GM12878 (cell line): ENCODE measurements at regions not wholly inside any gene's neighbourhood (a gene's known extent, or its start where the extent isn't known, plus 50 kb on each side); places are given as distances from the start of the nearest gene placed in this dataset.

Experiments used
- BCL3 ChIP-seq: IDR thresholded peaks from 2 replicates; pipeline ENCODE4 v1.6.1; 2011; ENCODE audit warnings: borderline replicate concordance, low read depth, mild to moderate bottlenecking, moderate library complexity, low read length; ENCODE audit not compliant: insufficient read depth, poor library complexity, severe bottlenecking
- BCLAF1 ChIP-seq: fragments of 450-650 bp; IDR thresholded peaks from 2 replicates; pipeline ENCODE4 v1.6.1; 2017; ENCODE audit warnings: antibody characterized with exemption, mild to moderate bottlenecking, moderate library complexity
- BHLHE40 ChIP-seq, 2 experiments: fragments of 450-650 bp in 1 of 2; IDR thresholded peaks; 2 replicates each; pipeline ENCODE4 v1.6.1; 2011 to 2017; ENCODE audit warnings: low read depth in 2 of 2, borderline replicate concordance in 1 of 2, improper control_type of control experiment in 1 of 2, low read length in 1 of 2, mild to moderate bottlenecking in 1 of 2
- CEBPB ChIP-seq, 2 experiments: fragments of 150-350 bp in 1 of 2; IDR thresholded peaks; 2 replicates each; pipeline ENCODE4 v1.6.1; 2012 to 2014; ENCODE audit warnings: low read depth in 2 of 2, low read length in 2 of 2, borderline replicate concordance in 1 of 2, inconsistent platforms in 1 of 2
- CHD4 ChIP-seq: fragments of 200-600 bp; sonication (generic); IDR thresholded peaks from 2 replicates; pipeline ENCODE4 v1.6.1; 2016; ENCODE audit warnings: mild to moderate bottlenecking
- HSF1 ChIP-seq: fragments of 150-350 bp; IDR thresholded peaks from 2 replicates; pipeline ENCODE4 v1.6.1; 2014; ENCODE audit warnings: mild to moderate bottlenecking, low read depth, low read length
- NRF1 ChIP-seq: conservative IDR thresholded peaks from 2 replicates; pipeline ENCODE4 v1.6.1; 2011; ENCODE audit warnings: mild to moderate bottlenecking, low read depth, low read length, improper control_type of control experiment

- TF ChIP-seq BCLAF1 (no peak), NRF1 (no peak), HSF1 (no peak), BHLHE40 (IDR thresholded peaks at IDR 0.05; ENCODE audit: borderline replicate concordance in 1 of 2, low read depth in 2 of 2, low read length in 1 of 2) (no peak), CHD4 (no peak), BCL3 (no peak), CEBPB (IDR thresholded peaks at IDR 0.05; ENCODE audit: borderline replicate concordance in 1 of 2, low read depth in 2 of 2, low read length in 2 of 2) (no peak)
These were observed 751.2 kb downstream of the SATB2 start (continued) for GRCh38 chr2:198706476-198707082.
